MM.1S (cell line): ENCODE measurements at regions not wholly inside any gene's neighbourhood (a gene's known extent, or its start where the extent isn't known, plus 50 kb on each side); places are given as distances from the start of the nearest gene placed in this dataset.

ENCODE experiments used
- EZH2 ChIP-seq: fragments of 300-600 bp; sonication (generic); optimal IDR thresholded peaks from 2 replicates; pipeline ENCODE3; 2017; ENCODE audit warnings: low read depth, mild to moderate bottlenecking, antibody characterized with exemption, low read length, mixed read lengths
- TF ChIP-seq, protein P1 (sequence below): fragments of 300-600 bp; sonication (generic); IDR thresholded peaks from 2 replicates; pipeline ENCODE4 v1.5.1; 2016; ENCODE audit warnings: antibody characterized with exemption, low read length, mixed read lengths

GRCh38 chr16:47866423-47866822 is 289.4 kb downstream of the ABCC12 start:
- TF ChIP-seq, protein P1, sequence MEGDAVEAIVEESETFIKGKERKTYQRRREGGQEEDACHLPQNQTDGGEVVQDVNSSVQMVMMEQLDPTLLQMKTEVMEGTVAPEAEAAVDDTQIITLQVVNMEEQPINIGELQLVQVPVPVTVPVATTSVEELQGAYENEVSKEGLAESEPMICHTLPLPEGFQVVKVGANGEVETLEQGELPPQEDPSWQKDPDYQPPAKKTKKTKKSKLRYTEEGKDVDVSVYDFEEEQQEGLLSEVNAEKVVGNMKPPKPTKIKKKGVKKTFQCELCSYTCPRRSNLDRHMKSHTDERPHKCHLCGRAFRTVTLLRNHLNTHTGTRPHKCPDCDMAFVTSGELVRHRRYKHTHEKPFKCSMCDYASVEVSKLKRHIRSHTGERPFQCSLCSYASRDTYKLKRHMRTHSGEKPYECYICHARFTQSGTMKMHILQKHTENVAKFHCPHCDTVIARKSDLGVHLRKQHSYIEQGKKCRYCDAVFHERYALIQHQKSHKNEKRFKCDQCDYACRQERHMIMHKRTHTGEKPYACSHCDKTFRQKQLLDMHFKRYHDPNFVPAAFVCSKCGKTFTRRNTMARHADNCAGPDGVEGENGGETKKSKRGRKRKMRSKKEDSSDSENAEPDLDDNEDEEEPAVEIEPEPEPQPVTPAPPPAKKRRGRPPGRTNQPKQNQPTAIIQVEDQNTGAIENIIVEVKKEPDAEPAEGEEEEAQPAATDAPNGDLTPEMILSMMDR = no peak
- no peak for TF ChIP-seq EZH2
